ENCODE measurements at regions not wholly inside any gene's neighbourhood (a gene's known extent, or its start where the extent isn't known, plus 50 kb on each side); places are given as distances from the start of the nearest gene placed in this dataset.

DNA sequence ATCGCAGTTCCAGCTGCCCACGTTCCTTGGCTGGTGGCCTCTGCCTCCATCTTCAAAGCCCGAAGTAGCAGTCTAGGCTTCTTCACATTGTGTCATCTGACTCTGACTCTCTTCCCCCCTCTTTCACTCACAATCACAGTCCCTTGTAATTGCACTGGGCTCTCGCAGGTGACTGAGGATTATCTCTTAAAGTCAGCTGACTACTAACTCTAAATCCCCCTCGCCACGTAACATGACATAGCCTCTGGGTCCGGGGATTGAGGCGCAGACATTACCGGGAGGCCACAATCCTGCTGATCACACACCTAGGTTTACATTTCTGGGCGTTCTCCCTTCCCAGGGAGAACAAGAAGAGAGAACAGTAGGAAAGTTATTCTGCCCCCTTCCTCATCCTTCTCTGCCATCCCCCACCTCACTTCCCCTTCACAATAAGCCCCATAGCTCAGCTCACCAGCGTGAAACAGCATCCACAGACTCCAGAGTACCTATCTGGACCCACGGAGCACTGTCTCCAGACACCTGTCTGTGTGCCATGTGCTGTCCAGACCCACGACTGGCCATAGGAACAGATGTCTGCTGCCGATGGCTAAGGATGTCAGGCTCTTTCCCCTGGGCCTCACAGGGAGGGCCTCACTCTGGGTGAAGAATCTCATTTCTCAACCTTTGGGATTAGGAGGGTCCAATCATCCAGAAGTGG is 64.3 kb upstream of the FZD7 start:
- DNase-seq: no peak

DNA sequence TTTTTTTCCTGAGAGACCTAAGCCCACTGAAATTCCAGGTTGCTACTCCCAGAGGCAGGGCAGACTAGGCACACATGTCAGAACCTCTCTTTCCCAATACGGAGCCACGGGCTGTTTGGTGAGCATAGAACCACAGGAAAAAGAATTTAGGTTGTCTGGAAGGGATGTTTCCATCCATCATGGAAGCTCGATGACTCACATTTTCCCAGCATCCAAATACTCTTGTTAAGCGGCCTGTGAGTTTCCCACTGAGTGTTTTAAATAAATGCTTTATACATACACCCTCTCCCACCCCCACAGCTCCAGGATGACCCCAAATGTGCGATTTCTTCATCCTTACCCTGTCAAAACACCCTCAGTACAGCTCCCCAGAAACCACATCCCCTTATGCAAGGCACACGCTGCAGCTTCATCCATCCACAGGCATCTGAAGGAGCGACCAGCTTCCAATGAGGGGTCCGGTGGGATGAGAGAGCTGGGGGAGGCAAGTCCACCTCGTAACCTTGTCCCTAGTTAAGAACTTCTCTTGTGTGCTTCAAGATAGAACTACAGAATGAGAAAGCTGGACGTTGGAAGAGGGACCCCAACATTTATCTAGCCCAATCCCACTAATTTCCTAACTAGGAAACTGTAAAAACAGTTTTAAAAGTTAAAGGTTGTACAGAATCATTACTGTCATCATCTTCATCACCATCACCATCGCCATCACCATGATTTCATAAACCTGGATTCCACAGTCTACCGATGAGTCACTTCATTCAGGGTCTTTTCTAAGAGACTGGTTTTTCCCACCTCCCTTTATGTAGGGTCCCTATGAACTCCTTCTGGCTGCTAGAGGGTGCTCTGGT is 63.5 kb upstream of the FZD7 start:
- no peak for DNase-seq

- DNase-seq: no peak
Observed at GRCh38 chr2:201970786-201971108, 62.9 kb upstream of the FZD7 start.

DNA sequence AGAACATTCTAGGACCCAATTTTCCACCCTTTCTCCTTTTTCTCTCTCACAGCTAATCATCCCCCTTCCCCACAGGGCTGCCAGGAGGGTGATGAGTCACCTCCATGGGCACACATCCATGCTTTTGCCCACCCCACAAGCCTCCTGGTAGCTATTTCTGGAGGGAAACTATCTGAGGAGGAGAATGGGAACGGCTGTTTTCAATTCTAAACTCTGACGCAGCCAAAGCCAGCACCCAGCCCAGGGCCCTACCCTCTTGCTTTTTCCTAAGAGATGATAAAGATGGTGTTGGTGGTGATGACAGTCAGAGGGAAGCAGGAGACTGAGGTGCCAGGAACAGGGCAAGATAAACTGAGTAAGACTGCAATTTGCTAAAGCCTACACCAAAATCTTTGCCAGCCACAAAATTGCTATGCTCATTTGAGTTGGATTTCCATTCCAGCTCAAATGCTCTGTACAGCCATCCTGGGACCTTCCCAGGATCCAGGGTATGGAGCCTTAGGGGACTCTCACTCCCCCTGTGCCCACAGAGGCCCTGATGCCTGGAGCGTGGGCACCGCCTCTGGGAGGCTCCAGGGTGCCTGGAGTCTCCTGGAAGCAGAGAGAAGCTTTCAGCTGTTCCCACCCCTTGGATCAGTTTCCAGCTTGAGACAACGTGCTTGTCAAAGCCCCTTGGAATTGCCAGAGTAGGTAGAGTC is 62.0 kb upstream of the FZD7 start:
- DNase-seq: no peak

GRCh38 chr2:201972621-201973255 is 60.9 kb upstream of the FZD7 start:
- DNase-seq: no peak

DNA sequence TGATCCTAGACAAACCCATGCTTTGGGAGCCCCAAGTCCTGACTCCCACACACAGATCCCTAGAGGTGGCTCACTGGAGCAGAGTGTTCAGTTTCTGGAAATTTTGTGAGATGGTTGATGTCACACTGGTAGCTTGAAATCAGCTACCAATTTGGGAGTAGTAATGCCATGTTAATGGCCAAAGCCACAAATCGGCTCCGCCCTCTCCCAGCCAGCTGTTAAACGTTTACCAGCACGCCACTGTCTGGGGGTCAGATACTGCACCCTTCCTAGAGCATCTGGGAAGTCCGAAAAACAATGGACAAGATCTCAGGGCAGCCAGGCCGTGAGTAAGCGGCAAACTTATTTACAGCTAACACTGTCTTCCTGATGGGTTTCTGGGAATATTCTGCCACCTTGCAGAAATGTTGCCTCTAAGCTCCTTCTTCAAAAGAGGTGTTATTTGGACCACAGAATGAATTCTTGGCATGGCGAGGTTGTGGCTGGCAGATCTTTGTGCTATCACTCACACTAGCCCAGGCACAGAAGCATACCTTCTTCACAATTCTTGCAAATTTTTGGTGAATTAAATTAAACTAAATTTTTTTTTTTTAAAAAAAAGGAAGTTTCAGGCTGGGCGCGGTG is 60.2 kb upstream of the FZD7 start:
- no peak for DNase-seq

- no peak for DNase-seq
Observed at GRCh38 chr2:201974171-201975100, 59.2 kb upstream of the FZD7 start.

DNA sequence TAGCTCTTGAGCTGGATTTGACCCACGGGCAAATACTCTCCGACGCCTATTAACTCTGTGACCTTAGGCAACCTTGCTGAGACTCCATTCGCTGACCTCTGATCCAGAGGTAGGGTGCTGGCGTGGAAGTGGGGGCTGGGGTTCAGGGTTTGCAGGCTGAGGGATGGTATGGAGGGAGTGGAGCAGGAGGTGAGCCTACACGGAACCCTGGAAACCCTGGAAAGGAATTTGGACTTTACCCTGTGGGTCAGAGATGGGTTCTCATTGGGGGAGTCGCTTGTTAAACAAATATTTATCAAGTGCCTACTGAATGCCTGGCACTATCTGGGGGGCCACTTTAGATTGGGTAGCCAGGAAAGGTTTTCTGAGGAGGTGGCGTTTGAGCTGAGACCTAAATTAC is 58.2 kb upstream of the FZD7 start:
- no peak for DNase-seq

- no peak for DNase-seq
Observed at GRCh38 chr2:201975964-201976612, 57.6 kb upstream of the FZD7 start.

DNA sequence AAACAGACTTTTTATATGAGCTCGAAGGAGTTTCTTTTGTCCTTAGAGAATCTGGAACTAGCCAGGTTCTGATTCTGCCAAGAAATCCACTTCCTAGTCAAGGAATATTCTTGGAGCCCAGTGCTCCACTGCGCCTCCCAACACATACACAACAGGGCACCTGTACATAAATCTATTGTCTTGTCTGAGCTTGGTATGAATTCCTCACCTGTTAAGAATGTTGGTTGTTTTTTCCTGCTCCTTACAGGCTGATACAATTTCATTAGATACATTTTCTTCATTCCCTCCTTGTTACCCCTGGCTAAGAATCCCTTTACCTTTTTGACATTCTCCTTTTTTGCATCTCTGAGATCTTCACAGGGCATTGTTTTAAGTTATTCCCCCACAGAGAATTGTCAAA is 56.0 kb upstream of the FZD7 start:
- no peak for DNase-seq

GRCh38 chr2:201978333-201978732 is 55.3 kb upstream of the FZD7 start:
- no peak for DNase-seq

GRCh38 chr2:201978986-201979385 is 54.7 kb upstream of the FZD7 start:
- DNase-seq: no peak

DNA sequence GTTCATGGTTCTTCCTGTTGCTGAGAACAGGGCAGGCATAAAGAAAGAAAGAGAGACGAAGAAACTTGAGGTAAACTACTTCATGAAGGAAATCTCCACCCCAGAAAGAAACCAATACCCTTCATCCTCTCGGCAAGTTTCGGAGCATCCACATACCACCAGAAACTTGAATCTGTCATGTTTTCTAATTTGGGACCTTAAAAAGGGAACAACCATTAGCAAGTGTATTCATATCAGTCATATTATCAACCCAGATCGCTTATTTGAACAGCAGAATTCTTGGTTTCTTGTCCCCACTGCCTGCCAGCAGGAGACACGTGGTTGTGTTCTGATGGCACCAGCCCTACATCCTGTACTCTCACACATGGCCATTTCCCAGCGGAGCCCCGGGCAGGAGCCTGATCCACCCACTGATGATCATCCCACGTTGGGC is 53.2 kb upstream of the FZD7 start:
- DNase-seq: no peak

DNA sequence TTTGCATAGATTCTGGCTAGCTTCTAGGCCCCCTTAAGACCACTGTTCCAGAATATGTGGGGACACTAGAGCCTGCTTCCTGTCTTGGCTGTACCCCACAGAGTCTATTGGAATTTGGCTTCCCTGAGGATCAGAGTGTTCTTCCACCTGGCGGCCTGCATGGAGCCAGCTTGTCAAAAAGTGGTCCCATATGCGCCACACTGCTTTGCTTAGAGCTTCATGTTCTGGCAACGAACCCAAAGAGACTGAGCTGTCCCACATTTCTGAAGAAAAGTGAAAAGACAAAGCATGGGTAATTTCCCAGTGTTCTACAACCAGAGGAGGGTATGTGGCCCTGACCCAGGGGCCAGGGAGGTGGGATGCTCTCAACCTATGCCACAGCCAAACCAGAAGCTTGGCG is 52.7 kb upstream of the FZD7 start:
- no peak for DNase-seq

GRCh38 chr2:201983174-201983573 is 50.5 kb upstream of the FZD7 start:
- no peak for DNase-seq

GRCh38 chr2:201983800-201984199 is 49.9 kb upstream of the FZD7 start:
- DNase-seq: no peak
